IPS DF 6.9 (cell line): ENCODE measurements at regions not wholly inside any gene's neighbourhood (a gene's known extent, or its start where the extent isn't known, plus 50 kb on each side); places are given as distances from the start of the nearest gene placed in this dataset.

Experiments
- DNase-seq: peaks from one replicate; pipeline ENCODE4 v3.0.0-alpha.2; 2013; ENCODE audit warnings: low read depth, low spot score
- H3K27ac ChIP-seq: one replicate; pipeline ENCODE4 v1.5.1; 2013; ENCODE audit warnings: low read length, control low read depth
- H3K27me3 ChIP-seq: 2 replicates; pipeline ENCODE4 v1.6.1; 2013; ENCODE audit warnings: mild to moderate bottlenecking, low read length; ENCODE audit not compliant: control insufficient read depth, insufficient read depth
- H3K36me3 ChIP-seq: 2 replicates; pipeline ENCODE4 v1.6.1; 2013; ENCODE audit warnings: low read length; ENCODE audit not compliant: control insufficient read depth, insufficient read depth
- H3K4me1 ChIP-seq: 2 replicates; pipeline ENCODE4 v1.6.1; 2013; ENCODE audit warnings: low read length; ENCODE audit not compliant: control insufficient read depth, insufficient read depth
- H3K4me3 ChIP-seq: 2 replicates; pipeline ENCODE4 v1.5.1; 2013; ENCODE audit warnings: mild to moderate bottlenecking, low read length
- H3K9me3 ChIP-seq: 2 replicates; pipeline ENCODE4 v1.6.1; 2013; ENCODE audit warnings: low read length, inconsistent platforms; ENCODE audit not compliant: control insufficient read depth, insufficient read depth
- WGBS: extraction: QIAGEN DNeasy Blood & Tissue Kit; methylation state at CpG from one replicate; pipeline ENCODE4 v1.1.7; 2013; ENCODE audit warnings: mixed read lengths, missing lambda C conversion rate; ENCODE audit not compliant: insufficient read length, insufficient coverage; 5-methylcytosine and 5-hydroxymethylcytosine counted together

DNA sequence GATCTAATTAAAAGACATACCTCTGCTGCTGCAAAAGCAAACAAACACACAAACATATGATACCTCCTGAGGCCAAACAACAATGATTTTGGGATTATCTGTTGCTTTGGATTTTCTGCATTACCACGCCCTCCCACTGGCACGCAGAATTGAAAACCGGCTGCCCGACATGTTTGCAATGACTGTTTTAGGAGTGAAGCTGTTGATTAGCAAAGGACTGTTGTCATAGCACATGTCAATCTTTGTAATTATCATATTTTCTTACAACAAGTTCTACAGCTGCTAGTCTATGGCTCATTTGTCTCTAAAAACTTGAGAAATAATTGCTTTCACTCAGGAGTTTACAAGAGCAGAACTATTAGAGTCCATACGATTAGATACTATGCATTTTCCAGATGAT lies 94.4 kb upstream of the MEIS1 start:
- DNase-seq: no peak
- Histone ChIP-seq H3K27me3 (no peaks in the 10 kb centered on the region), H3K36me3 (no peaks in the 10 kb centered on the region), H3K4me3 (no peak overlapping the region), H3K27ac (no peak overlapping the region), H3K4me1 (no peaks in the 10 kb centered on the region), H3K9me3 (no peaks in the 10 kb centered on the region; the same call in 1 of the 2 replicates)
- WGBS: no CpG with 5 or more reads among the region's 5 CpGs

DNA sequence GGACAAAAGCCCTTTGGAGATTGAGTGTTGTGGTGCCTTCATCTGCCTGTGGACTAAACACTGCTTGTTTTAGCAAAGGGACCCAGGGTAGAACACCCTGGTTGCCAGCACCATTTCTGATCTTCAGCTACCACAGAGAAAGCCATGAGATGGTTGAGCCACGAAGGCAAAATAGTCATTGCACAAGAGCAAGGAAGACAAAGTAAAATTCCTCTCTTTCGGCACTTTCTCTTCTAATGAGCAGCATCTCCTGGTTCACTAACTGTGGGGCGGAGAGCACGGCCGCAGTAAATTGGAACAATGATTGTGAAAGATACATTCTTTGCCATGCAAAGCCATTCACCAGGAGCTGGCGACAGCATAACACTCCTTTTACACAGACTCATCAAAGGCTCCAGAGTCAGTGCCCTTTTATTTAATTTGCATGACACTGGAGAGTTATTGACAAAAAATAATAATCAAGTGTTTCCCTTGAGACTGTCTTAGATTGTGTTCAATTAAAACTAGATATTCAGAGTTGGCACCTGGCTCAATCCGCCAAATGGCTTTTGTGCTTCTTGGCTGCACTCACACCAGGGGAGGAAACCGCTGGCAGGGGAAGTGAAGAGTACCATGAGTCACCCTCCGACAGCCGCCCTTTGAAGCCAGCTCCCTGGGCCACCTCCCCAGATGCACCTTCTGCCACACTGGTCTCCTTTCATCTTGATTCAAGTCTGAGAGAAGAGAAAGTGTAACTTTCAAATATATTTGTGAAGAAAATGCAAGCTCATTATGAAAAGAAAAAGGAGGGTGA lies 100.5 kb upstream of the MEIS1 start:
- no peak for DNase-seq
- WGBS: no CpG with 5 or more reads among the region's 10 CpGs
- no peaks in the 10 kb centered on the region for H3K9me3 ChIP-seq
- no peak overlapping the region for H3K27ac ChIP-seq
- H3K27me3 ChIP-seq: no peaks in the 10 kb centered on the region
- H3K4me3 ChIP-seq: no peak overlapping the region
- no peaks in the 10 kb centered on the region for H3K36me3 ChIP-seq
- no peaks in the 10 kb centered on the region; the same call in 1 of the 2 replicates for H3K4me1 ChIP-seq

DNA sequence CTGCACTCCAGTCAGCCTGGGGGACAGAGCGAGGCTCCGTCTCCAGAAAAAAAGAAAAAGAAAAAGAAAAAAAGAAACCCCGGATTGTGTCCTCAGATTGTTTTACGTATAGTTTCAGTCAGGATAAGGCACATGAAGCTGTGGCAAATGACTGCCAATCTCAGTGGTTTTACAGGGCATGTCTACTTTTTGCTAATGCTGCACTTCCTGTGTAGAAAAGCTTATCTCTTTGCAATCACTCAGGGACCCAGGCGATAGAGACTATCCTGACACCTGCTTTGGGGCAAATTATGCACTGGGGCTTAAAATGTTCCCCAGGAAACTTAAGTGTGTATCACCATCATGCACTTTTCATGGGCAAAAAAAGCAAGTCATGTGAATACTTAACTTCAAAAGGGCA lies 103.7 kb upstream of the MEIS1 start:
- Histone ChIP-seq H3K27me3 (no peaks in the 10 kb centered on the region), H3K4me3 (no peak overlapping the region), H3K4me1 (peaks cover 2% of the 10 kb centered on the region; the same call in 1 of the 2 replicates), H3K27ac (no peak overlapping the region), H3K9me3 (no peaks in the 10 kb centered on the region), H3K36me3 (no peaks in the 10 kb centered on the region)
- no CpG with 5 or more reads among the region's 5 CpGs for WGBS
- no peak for DNase-seq

DNA sequence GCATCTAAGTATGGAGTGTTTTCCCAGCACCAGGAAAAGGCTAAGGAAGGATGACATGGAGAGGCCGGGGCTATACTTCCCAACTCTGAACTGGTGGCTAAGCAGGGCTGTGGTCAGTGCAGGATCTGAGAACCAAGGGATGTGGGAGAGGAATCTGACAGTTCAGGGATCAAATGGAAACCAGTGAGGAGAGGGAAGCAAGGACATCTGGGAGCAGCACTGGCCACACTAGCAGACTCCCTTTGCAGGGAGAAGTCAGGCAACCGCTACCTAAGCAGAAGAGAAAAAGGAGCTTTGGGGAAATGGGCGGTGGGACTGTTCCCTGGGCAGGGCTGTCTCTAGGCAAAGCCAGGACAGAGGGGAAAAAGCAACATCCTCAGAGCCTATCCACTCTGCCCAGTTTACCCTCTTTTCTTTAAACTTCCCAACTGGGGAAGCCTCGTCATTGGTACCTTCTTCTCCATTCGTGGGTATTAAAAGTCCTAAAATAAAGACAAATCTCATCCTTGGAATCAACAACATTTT lies 105.8 kb upstream of the MEIS1 start:
- Histone ChIP-seq H3K27ac (no peak overlapping the region), H3K36me3 (no peaks in the 10 kb centered on the region), H3K27me3 (no peaks in the 10 kb centered on the region), H3K4me3 (no peak overlapping the region), H3K4me1 (peaks cover 2% of the 10 kb centered on the region; the same call in 1 of the 2 replicates), H3K9me3 (no peaks in the 10 kb centered on the region)
- DNase-seq: no peak
- no CpG with 5 or more reads among the region's 5 CpGs for WGBS

DNA sequence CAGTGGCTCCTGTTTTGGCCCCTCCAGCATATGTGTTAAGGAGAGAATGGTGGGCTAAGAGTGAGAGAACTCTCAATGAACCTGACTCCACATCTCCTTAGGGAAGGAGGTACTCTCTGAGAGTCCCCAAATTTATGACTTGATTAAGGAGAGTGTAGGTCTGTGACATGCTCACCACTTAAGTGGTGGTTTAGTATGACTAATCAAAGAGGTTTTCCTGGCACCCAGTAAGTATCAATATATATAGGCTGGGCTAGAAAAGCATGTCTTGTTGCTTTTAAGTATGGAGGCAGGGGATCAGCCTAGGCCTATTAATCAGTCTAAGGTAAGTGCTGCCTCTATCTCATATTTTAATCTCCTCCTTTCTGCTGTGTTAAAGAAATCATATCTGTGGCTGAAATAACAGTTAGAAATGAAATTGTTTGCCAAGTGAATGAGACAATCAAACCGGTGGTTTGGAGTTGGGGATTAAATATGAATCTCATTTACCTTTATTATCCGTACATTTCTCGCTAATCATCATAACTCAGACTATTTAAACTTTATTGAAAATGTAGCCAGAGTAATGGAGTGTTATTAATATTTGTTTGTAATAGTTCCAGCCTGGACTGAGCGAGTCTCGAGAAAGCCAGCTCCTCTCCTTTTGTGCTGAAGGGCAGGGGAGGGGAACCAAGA lies 107.7 kb upstream of the MEIS1 start:
- no peaks in the 10 kb centered on the region for H3K9me3 ChIP-seq
- no peak for DNase-seq
- H3K27me3 ChIP-seq: no peaks in the 10 kb centered on the region
- H3K36me3 ChIP-seq: no peaks in the 10 kb centered on the region
- no peak overlapping the region for H3K27ac ChIP-seq
- peaks cover 3% of the 10 kb centered on the region for H3K4me1 ChIP-seq
- WGBS: no CpG with 5 or more reads among the region's 5 CpGs
- no peak overlapping the region for H3K4me3 ChIP-seq

DNA sequence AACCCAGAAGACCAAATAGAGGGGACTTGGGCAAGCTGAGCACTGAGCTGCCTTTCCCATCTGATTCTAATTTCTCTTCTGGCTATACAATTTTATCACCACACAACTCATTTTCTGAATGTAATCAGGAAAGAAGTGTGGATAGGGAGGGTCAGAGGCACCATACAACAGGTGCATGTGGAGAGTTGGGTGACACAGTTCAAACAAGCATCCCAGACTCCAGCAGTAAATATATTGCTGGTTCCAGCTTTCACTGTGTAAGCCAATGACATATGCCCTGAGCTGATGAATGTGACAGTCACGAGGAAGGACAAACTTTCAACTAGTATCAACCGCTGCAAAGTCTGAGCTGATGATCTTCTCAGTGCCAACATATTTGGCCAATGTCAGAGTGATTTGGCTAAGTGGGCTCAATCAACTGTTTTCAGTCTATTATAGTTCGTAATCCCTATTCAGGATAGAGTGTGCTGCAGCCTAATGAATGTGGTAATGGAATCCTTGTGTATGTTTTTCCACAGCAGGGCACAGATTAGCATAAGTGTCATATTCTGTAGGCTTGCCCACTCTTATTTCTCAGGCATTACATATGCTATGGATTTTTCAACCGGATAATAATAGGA lies 109.9 kb upstream of the MEIS1 start:
- Histone ChIP-seq H3K4me1 (peaks cover 3% of the 10 kb centered on the region), H3K36me3 (no peaks in the 10 kb centered on the region)
- no peak for DNase-seq

DNA sequence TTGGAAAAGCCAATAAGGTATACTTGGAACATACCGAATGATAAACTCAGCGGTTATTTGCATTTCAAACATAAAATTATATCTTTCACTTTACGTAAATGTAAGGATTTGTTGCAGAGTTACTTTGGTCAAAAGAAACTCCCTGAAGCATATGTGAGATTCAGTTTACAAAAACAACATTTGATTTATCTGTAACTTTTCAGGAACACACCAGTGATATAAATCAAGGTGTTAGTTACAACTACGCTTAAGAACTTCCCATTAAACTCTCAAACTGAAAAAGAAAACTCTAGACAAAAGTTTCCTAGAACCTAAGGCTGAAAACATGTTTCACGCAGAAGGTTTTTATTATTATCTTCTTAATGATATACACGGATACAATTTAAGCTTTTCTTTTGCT lies 110.6 kb upstream of the MEIS1 start:
- no peak overlapping the region for H3K27ac ChIP-seq
- DNase-seq: no peak
- no CpG with 5 or more reads among the region's 6 CpGs for WGBS
- no peak overlapping the region for H3K4me3 ChIP-seq
- no peaks in the 10 kb centered on the region for H3K36me3 ChIP-seq
- H3K4me1 ChIP-seq: peaks cover 3% of the 10 kb centered on the region
- H3K9me3 ChIP-seq: no peaks in the 10 kb centered on the region
- no peaks in the 10 kb centered on the region for H3K27me3 ChIP-seq

More for the DNA sequence above, 109.9 kb upstream of the MEIS1 start:
- Histone ChIP-seq H3K4me3 (no peak overlapping the region), H3K27ac (no peak overlapping the region), H3K9me3 (no peaks in the 10 kb centered on the region), H3K27me3 (no peaks in the 10 kb centered on the region)
- WGBS: no CpG with 5 or more reads among the region's 4 CpGs

DNA sequence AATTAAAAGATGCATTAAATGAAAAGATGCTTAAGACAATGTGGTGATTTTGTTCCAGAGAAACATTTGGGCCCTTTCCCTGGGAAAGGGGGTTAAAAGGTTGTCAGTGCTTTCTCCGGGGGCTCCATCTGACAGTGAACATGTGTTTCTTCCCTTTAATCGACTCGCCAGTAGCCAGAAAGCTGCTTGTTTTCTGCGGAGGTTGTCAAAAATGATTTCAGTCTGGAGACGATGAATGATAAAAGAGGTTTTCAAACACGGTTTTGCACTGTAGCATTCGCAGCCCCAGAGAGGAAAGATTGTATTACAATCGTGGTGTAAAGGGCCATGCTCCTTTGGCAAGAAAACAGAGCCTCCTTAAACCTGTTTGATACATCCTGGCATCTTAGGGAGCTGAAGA lies 111.5 kb upstream of the MEIS1 start:
- no peaks in the 10 kb centered on the region for H3K27me3 ChIP-seq
- WGBS: no CpG with 5 or more reads among the region's 8 CpGs
- peaks cover 5% of the 10 kb centered on the region for H3K4me1 ChIP-seq
- H3K9me3 ChIP-seq: no peaks in the 10 kb centered on the region
- H3K36me3 ChIP-seq: no peaks in the 10 kb centered on the region
- DNase-seq: no peak
- H3K27ac ChIP-seq: no peak overlapping the region
- H3K4me3 ChIP-seq: no peak overlapping the region

DNA sequence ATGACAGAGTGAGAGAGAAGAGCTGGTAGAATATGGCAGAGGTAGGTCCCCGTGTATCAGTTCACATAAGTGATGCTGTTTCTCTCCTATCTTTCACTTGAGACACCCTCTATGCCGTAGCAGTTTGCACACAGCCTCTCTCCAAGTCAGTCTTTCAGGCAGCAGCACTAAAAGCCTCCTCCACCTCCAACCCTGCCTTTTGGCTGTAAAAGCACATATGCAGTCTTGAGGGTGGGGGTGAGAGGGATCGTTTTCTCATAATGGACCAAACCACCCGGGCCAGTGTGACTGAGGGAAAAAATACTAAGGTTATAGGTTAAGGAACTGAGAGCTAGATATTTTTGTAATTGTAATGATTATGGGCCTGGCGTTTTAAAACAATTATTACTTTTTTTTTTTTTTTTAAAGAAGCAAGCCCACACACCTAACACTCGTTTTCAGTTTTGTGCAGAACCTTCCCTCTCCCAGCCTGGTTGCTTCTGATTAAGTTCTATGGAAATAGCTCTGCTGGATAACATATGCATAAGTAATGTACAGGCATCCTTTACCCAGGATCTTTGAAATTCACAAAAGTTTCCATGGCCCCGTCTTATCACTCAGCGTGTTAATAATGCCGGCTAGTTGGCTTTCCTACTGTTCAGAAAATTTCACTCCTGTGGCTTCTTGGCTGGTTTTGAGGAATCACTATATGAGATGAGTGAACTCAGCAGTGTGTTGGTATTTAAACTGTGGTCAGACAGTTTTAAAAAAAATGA lies 112.2 kb upstream of the MEIS1 start:
- no peak for DNase-seq
- no peak overlapping the region for H3K4me3 ChIP-seq
- peaks cover 5% of the 10 kb centered on the region for H3K4me1 ChIP-seq
- no peaks in the 10 kb centered on the region for H3K27me3 ChIP-seq
- no peak overlapping the region for H3K27ac ChIP-seq
- no peaks in the 10 kb centered on the region for H3K36me3 ChIP-seq
- no peaks in the 10 kb centered on the region for H3K9me3 ChIP-seq
- WGBS: no CpG with 5 or more reads among the region's 9 CpGs

DNA sequence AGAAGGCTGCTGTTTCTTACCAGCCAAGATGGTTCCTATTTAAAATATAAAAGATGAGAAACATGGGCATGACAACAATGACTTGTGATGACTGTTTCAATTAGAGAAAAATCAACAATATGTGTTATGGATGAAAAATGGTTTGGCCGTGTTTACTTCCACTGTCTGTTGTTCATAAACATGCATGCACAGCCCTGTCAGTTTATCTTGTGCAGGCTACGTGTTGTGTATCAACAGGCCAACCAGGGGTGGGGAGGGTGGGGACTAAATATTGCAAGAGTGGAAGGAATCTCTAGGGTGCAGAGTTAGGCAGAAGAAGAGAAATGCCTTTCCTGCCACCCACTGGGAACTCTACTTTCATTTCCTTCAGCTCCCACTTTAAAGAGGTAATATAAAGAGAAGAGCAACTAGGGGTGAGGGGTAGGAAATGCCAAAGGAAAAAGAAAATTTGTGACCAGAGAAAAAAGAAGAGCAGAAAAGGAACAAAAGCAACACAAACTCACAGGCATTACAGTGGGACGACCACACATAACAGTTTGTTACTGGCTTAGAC lies 116.8 kb upstream of the MEIS1 start:
- H3K4me3 ChIP-seq: no peak overlapping the region
- no peak for DNase-seq
- H3K4me1 ChIP-seq: peaks cover 2% of the 10 kb centered on the region; the same call in 1 of the 2 replicates
- H3K36me3 ChIP-seq: no peaks in the 10 kb centered on the region
- no peak overlapping the region for H3K27ac ChIP-seq
- 0 out of 2 replicates have a peak, but pooled peaks cover under 1% of the 10 kb centered on the region for H3K9me3 ChIP-seq
- WGBS: no CpG with 5 or more reads among the region's 3 CpGs
- no peaks in the 10 kb centered on the region for H3K27me3 ChIP-seq
